C4-2B (cell line): ENCODE measurements at regions not wholly inside any gene's neighbourhood (a gene's known extent, or its start where the extent isn't known, plus 50 kb on each side); places are given as distances from the start of the nearest gene placed in this dataset.

ENCODE experiments used
- CTCF ChIP-seq: fragments of 450-650 bp; conservative IDR thresholded peaks from 2 replicates; pipeline ENCODE4 v1.5.1; 2017; ENCODE audit warnings: mild to moderate bottlenecking
- ZFX ChIP-seq: fragments of 450-650 bp; IDR thresholded peaks from 2 replicates; pipeline ENCODE4 v1.6.1; 2017

GRCh38 chr11:27254744-27255446 lies 108.1 kb downstream of the CCDC34 start:
- TF ChIP-seq CTCF (no peak), ZFX (no peak)
